Keratinocyte (primary cell): ENCODE measurements at regions not wholly inside any gene's neighbourhood (a gene's known extent, or its start where the extent isn't known, plus 50 kb on each side); places are given as distances from the start of the nearest gene placed in this dataset.

Experiments
- DNase-seq: peaks from one replicate; pipeline ENCODE4 v3.0.0-alpha.2; 2011; ENCODE audit warnings: low read depth, missing footprints, low spot score
- FAIRE-seq: peaks from 2 replicates; lab custom pipeline; 2011; peaks lifted over from hg19 to GRCh38; lab: Jason Lieb, UNC
- H2AFZ ChIP-seq: 2 replicates; pipeline ENCODE4 v1.6.0; 2012; ENCODE audit warnings: low read length, control low read depth, inconsistent platforms; ENCODE audit not compliant: control insufficient read depth
- H3K27ac ChIP-seq: 2 replicates; pipeline ENCODE4 v1.5.1; 2011; ENCODE audit warnings: low read length; ENCODE audit not compliant: control insufficient read depth, insufficient read depth
- H3K27me3 ChIP-seq: 3 replicates; pipeline ENCODE4 v1.6.0; 2011; ENCODE audit warnings: low read length; ENCODE audit not compliant: control insufficient read depth, insufficient read depth; ENCODE audit errors: extremely low read depth
- H3K36me3 ChIP-seq, 2 experiments: 2 replicates in 1 of 2; 3 replicates in 1 of 2; pipeline ENCODE4 v1.5.1; 2011; ENCODE audit warnings: low read length in 2 of 2, mild to moderate bottlenecking in 1 of 2; ENCODE audit not compliant: control insufficient read depth in 2 of 2, insufficient read depth in 2 of 2; ENCODE audit errors: extremely low read depth in 1 of 2
- H3K4me1 ChIP-seq: 3 replicates; pipeline ENCODE4 v1.5.1; 2011; ENCODE audit warnings: low read length; ENCODE audit not compliant: control insufficient read depth, insufficient read depth; ENCODE audit errors: extremely low read depth
- H3K4me2 ChIP-seq: 3 replicates; pipeline ENCODE4 v1.6.0; 2011; ENCODE audit warnings: low read depth, low read length; ENCODE audit not compliant: control insufficient read depth, insufficient read depth; ENCODE audit errors: extremely low read depth
- H3K4me3 ChIP-seq, 3 experiments: fragments of 200-600 bp in 1 of 3; sonication (generic) in 1 of 3; 2 replicates in 2 of 3; 3 replicates in 1 of 3; pipeline ENCODE4 v1.5.1; 2011 to 2016; ENCODE audit warnings: low read length in 3 of 3, mild to moderate bottlenecking in 3 of 3, control low read depth in 2 of 3, inconsistent platforms in 1 of 3, low read depth in 1 of 3, mixed read lengths in 1 of 3, mixed run types in 1 of 3, moderate library complexity in 1 of 3; ENCODE audit not compliant: control insufficient read depth in 2 of 3, insufficient read depth in 2 of 3; ENCODE audit errors: extremely low read depth in 1 of 3
- H3K79me2 ChIP-seq: 2 replicates; pipeline ENCODE4 v1.6.0; 2012; ENCODE audit warnings: low read length; ENCODE audit not compliant: control insufficient read depth, insufficient read depth
- H3K9ac ChIP-seq: 3 replicates; pipeline ENCODE4 v1.6.0; 2011; ENCODE audit warnings: low read length; ENCODE audit not compliant: control insufficient read depth, insufficient read depth; ENCODE audit errors: extremely low read depth
- H3K9me1 ChIP-seq: 3 replicates; pipeline ENCODE4 v1.6.0; 2011; ENCODE audit warnings: low read length; ENCODE audit not compliant: control insufficient read depth, insufficient read depth; ENCODE audit errors: extremely low read depth
- H3K9me3 ChIP-seq: 2 replicates; pipeline ENCODE4 v1.5.1; 2012; ENCODE audit warnings: low read depth, low read length; ENCODE audit not compliant: control insufficient read depth
- H4K20me1 ChIP-seq: 3 replicates; pipeline ENCODE4 v1.6.0; 2011; ENCODE audit warnings: low read length; ENCODE audit not compliant: control insufficient read depth, insufficient read depth; ENCODE audit errors: extremely low read depth
- EZH2 ChIP-seq: IDR thresholded peaks from one replicate; pipeline ENCODE4 v1.6.1; 2012; ENCODE audit warnings: inconsistent platforms, mild to moderate bottlenecking, low read length, moderate library complexity
- dilution Hi-C: fragments of 300-500 bp; cut with MboI; formaldehyde crosslinking; loops from one replicate; pipeline ENCODE4 v1.7.0; 2020; ENCODE audit warnings: low sequenced_read_pairs; ENCODE audit not compliant: extremely low pct_ligation_motif_present
- TF ChIP-seq, protein P1 (sequence below), 3 experiments: IDR thresholded peaks in 1 of 3; conservative IDR thresholded peaks in 1 of 3; optimal IDR thresholded peaks in 1 of 3; 2 replicates in 2 of 3; 3 replicates in 1 of 3; pipeline versions ENCODE3 to v1.5.1; 2011; ENCODE audit warnings: low read length in 3 of 3, mild to moderate bottlenecking in 3 of 3, moderate library complexity in 2 of 3, control low read depth in 1 of 3, inconsistent platforms in 1 of 3; ENCODE audit not compliant: insufficient read depth in 2 of 3; ENCODE audit errors: extremely low read depth in 1 of 3

DNA sequence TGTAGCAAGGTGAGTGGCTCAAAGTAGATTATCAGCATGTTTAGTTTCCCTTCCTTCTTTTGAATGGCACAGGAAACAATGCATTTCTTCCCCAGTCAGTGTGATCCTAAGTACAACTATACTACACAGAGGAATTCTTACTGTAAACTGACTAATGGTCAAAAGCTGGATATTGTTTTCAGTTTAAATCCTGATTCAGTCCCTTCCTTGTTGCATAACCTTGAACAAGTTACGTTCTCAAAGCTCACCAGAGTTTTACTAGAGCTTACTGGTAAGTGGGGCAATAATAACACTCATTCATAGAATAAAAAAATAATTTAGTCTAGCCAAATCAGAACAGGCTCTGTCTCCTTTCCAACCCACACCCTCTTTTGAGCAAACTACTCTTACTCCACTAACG is 180.1 kb downstream of the POSTN start:
- H3K27ac ChIP-seq: no peak overlapping the region
- dilution Hi-C loops: no loop called here
- no peak for DNase-seq
- H3K9ac ChIP-seq: no peak overlapping the region
- H3K79me2 ChIP-seq: no peaks in the 10 kb centered on the region
- H3K9me1 ChIP-seq: no peaks in the 10 kb centered on the region
- H3K9me3 ChIP-seq: no peaks in the 10 kb centered on the region
- TF ChIP-seq, protein P1, sequence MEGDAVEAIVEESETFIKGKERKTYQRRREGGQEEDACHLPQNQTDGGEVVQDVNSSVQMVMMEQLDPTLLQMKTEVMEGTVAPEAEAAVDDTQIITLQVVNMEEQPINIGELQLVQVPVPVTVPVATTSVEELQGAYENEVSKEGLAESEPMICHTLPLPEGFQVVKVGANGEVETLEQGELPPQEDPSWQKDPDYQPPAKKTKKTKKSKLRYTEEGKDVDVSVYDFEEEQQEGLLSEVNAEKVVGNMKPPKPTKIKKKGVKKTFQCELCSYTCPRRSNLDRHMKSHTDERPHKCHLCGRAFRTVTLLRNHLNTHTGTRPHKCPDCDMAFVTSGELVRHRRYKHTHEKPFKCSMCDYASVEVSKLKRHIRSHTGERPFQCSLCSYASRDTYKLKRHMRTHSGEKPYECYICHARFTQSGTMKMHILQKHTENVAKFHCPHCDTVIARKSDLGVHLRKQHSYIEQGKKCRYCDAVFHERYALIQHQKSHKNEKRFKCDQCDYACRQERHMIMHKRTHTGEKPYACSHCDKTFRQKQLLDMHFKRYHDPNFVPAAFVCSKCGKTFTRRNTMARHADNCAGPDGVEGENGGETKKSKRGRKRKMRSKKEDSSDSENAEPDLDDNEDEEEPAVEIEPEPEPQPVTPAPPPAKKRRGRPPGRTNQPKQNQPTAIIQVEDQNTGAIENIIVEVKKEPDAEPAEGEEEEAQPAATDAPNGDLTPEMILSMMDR (optimal IDR thresholded peaks at IDR 0.05 in 1 of 3, IDR thresholded peaks at IDR 0.05 in 1 of 3, conservative IDR thresholded peaks at IDR 0.05 in 1 of 3; ENCODE audit: extremely low read depth in 1 of 3, insufficient read depth in 2 of 3, low read length in 3 of 3): no peak
- no peak for TF ChIP-seq EZH2
- H4K20me1 ChIP-seq: no peaks in the 10 kb centered on the region
- no peak overlapping the region for H3K4me3 ChIP-seq
- no peak overlapping the region for H2AFZ ChIP-seq
- no peaks in the 10 kb centered on the region for H3K4me1 ChIP-seq
- no peak for FAIRE-seq
- no peaks in the 10 kb centered on the region for H3K36me3 ChIP-seq
- H3K4me2 ChIP-seq: no peak overlapping the region
- no peaks in the 10 kb centered on the region for H3K27me3 ChIP-seq

- dilution Hi-C loops: no loop called here
Measured at GRCh38 chr13:37417060-37417441, 181.5 kb downstream of the POSTN start.

More at GRCh38 chr13:37417060-37417441, 181.5 kb downstream of the POSTN start:
- FAIRE-seq: no peak
- Histone ChIP-seq H3K9me1 (no peaks in the 10 kb centered on the region), H3K9ac (no peak overlapping the region), H3K27ac (no peak overlapping the region), H3K4me1 (no peaks in the 10 kb centered on the region), H3K4me3 (no peak overlapping the region), H3K79me2 (no peaks in the 10 kb centered on the region), H3K36me3 (no peaks in the 10 kb centered on the region), H3K27me3 (no peaks in the 10 kb centered on the region), H3K4me2 (no peak overlapping the region), H2AFZ (no peak overlapping the region), H4K20me1 (no peaks in the 10 kb centered on the region), H3K9me3 (no peaks in the 10 kb centered on the region)
- no peak for TF ChIP-seq EZH2
- TF ChIP-seq, protein P1 (optimal IDR thresholded peaks at IDR 0.05 in 1 of 3, IDR thresholded peaks at IDR 0.05 in 1 of 3, conservative IDR thresholded peaks at IDR 0.05 in 1 of 3; ENCODE audit: extremely low read depth in 1 of 3, insufficient read depth in 2 of 3, low read length in 3 of 3): no peak
- no peak for DNase-seq
